G401 (cell line): ENCODE measurements at regions not wholly inside any gene's neighbourhood (a gene's known extent, or its start where the extent isn't known, plus 50 kb on each side); places are given as distances from the start of the nearest gene placed in this dataset.
"Not testable (repeated sequence)": the region's sequence is repeated elsewhere in the genome, so short reads cannot be mapped to it uniquely, and the experiment has no call there.

ENCODE experiments used
- DNase-seq: peaks from one replicate; pipeline ENCODE4 v3.0.0-alpha.2; 2015; ENCODE audit warnings: low spot score
- in situ Hi-C: cut with HindIII; loops from 2 replicates; pipeline ENCODE4 v1.10.0; 2016; ENCODE audit warnings: low sequenced_read_pairs, mixed read lengths

DNA sequence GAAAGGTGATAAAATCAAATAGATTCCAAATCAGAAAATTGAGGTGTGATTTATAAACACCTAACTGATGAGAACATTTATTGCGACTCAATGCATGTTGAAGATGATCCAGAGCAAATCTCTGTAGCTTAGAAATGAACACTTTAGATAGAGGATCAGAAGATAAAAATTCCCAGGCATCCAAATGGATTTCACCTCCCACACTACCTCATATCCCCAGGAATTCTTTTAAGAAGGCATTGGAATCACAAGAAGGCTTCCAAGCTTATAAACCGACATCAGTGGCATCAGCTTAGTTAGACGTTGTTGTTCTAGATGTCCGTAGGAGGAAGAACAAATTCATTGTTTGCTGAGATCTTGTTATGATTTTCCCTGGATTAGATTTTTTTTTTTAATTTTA, 154.4 kb downstream of the EBLN2 start:
- in situ Hi-C loops = no loop called here
- no peak for DNase-seq

- in situ Hi-C loops = no loop called here
- no peak for DNase-seq
Measured at GRCh38 chr3:73216310-73216709, 154.9 kb downstream of the EBLN2 start.

DNA sequence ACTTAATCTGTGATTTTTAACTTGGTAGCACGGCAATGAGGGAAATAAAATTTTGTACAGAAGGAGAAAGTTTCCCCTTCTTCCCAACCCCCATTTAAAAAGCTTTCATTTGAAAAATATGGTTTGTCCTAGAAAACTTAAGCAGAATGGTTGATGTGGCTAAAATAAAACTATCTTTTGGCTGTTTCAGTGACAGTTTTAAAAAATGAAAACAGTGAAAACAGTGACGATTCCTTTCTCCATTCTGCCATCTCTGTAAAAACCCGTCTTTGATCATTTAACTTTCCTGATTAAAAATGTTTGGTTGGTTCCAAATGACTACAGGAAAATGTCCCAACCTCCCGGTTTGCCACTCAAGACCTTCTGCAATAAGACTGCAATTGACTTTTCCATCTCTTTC, 160.7 kb downstream of the EBLN2 start:
- DNase-seq = no peak
- in situ Hi-C loops = no loop called here

DNA sequence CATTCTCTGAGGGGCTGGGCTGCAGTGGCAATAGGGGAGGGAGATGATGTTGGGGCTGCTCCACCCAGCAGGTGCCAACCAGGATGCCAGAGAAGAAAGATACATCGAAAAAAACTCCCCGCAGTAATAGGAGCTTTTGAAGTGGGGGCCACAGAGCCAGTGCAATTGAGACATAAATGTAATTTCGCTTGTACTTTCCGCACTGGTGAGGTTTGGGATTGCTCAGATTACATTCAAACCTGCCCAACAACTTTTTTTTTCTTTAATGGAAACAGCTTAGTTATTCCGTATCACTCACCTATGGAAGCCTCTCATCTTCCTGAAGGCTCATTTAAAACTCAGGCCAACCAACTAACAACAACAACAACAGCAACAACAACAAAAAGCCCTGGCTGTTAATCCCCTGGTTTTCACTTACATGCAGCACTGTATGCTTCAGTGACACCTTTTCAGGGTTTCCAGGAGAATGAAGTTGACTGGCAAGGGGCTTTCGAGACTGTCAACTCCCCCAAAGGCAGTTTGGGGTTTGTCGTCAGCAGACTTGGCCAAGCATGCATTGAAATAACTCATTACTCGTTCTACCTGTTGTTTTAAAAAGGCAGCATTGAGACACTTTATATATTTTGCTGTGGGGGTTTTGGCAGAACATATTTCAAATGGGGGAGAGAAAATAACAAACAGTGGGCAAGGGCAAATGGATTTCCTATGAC, 163.8 kb downstream of the EBLN2 start:
- DNase-seq = no peak
- in situ Hi-C loops = no loop called here

GRCh38 chr3:73225991-73226390, 164.5 kb downstream of the EBLN2 start:
- no peak for DNase-seq
- in situ Hi-C loops = no loop called here

- in situ Hi-C loops = no loop called here
- DNase-seq = no peak
Measured at GRCh38 chr3:73228000-73228399, 166.5 kb downstream of the EBLN2 start.

DNA sequence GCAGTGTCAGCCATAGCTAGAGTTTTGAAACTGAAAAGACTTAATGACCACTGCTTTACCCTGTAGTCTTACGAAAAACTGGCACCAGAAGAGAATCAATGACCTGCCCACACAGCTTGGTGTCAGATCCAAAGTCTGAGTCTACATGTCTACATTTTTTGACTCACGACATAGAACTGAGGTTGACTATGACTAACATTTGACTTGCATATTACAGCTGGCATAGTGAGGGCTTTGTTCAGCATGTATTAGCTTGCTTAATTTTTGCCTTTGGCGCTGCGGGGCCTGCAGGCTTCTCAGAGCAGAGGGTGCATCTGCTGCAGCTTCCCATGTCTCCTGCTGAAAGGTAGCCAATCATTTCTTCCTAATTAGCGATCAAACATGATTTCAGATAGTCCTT, 167.0 kb downstream of the EBLN2 start:
- in situ Hi-C loops = no loop called here

GRCh38 chr3:73228959-73229358, 167.5 kb downstream of the EBLN2 start:
- in situ Hi-C loops = no loop called here
- DNase-seq = no peak

More for the DNA sequence above, 167.0 kb downstream of the EBLN2 start:
- no peak for DNase-seq

DNA sequence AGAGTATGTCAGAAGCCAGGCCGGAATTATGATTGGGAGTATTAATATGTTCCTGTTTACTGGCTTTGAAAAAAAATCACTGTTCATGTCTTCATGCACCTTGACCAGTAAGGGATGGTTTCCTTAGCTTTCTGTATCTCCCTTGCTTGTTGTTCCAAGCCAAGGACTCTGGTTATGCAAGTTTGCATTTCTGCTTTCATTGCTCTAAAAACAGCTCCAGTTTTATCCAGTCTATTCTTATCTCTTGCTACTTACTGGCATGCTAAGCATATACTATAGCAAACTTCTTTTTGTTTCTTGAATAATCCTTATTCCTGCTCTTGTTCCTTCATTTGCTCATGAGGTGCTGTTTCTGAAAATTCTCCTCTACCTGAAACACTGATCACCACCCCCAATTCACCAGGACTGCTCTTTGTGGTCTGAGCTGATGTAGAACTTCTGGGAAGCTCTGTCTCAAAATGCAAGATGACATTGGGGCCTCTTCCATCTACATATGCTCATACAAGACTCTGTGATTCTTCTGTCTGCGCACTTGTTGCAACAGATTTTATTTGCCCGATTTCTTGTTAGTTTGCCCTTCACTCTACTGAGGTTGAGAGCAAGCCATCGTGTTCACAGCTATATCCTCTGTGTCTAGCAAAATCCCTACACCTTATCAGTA, 173.0 kb downstream of the EBLN2 start:
- no peak for DNase-seq

DNA sequence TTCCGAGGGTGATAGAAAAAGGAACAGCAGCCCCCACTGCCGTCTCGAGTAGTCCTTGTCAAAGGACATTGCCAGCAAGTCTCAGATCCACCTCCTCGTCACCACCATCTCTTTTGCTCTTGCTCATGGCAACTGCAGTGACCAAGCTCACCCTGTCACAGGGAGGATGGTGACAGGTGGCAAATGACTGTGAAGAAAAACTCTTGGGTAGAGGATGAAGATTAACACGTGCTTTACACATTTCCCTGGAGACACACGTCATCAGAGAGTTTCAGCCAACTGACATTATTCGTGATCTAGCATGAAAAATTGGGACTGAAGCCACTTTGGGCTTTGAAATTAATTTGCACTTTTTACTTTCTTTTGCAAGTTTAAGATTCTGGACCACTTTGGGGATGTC, 174.3 kb downstream of the EBLN2 start:
- in situ Hi-C loops = no loop called here

More for the DNA sequence above, 173.0 kb downstream of the EBLN2 start:
- in situ Hi-C loops = no loop called here

GRCh38 chr3:73236867-73237266, 175.4 kb downstream of the EBLN2 start:
- DNase-seq = no peak
- in situ Hi-C loops = no loop called here

More for the DNA sequence above, 174.3 kb downstream of the EBLN2 start:
- no peak for DNase-seq

DNA sequence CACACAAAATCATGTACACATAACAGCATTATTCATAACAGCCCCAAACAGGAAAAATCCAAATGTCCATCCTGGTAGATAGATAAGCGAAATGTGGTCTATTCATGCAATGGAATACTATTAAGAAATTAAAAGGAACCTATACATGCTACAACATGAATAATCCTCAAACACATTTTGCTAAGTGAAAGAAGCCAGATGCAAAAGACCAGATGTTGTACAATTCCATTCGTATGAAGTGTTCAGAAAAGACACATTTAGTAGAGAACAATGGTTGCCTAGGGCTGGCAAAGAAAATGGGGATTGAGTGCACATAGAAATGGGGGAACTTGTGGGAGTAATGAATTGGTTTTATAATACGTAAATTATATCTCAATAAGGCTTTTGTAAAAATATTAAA, 182.3 kb downstream of the EBLN2 start:
- in situ Hi-C loops = no loop called here
- no peak for DNase-seq

DNA sequence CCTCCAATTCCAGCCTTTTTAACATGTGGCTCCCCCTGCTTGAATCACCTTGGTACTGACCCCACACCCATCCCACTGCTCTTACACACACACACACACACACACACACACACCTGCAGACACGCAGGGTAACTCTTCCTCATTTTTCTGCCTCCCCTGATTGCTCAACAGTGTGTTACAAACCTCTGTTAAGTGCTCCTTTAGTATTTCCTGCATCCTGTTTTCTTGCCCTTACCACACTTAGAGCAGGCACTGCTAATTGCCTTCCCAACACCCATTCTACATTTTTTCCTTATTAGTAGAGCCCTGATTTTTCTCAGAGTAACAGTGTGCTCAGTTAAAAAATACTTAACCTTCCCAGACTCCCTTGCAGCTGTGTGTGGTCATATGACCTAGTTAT, 184.0 kb downstream of the EBLN2 start:
- in situ Hi-C loops = no loop called here
- DNase-seq = no peak

- in situ Hi-C loops = no loop called here
Measured at GRCh38 chr3:73249047-73249446, 187.6 kb downstream of the EBLN2 start.

GRCh38 chr3:73254062-73254461, 192.6 kb downstream of the EBLN2 start:
- DNase-seq = no peak
- in situ Hi-C loops = no loop called here

More at GRCh38 chr3:73249047-73249446, 187.6 kb downstream of the EBLN2 start:
- no peak for DNase-seq

DNA sequence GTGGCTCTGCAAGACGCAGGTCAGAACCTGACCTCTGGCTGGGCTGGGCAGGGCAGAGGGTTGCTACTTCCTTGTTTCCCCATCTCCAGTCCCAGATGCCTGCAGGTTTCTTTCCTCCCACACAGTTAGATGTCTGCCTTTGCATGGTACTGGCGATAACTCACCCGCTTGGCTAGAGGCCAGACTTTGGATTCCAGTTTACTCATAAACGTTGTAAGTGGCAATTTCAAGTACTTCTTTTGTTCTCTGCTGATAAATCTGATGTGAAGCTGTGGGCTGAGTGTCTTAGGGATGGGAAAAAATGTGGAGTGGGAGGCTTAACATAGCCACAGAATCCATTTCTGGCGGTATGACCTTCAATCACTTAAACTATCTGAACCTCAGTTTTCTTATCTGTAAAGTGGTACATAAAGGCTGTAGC, 194.2 kb downstream of the EBLN2 start:
- in situ Hi-C loops = no loop called here
- DNase-seq = no peak

GRCh38 chr3:73257186-73257585, 195.7 kb downstream of the EBLN2 start:
- in situ Hi-C loops = no loop called here
- DNase-seq = no peak

DNA sequence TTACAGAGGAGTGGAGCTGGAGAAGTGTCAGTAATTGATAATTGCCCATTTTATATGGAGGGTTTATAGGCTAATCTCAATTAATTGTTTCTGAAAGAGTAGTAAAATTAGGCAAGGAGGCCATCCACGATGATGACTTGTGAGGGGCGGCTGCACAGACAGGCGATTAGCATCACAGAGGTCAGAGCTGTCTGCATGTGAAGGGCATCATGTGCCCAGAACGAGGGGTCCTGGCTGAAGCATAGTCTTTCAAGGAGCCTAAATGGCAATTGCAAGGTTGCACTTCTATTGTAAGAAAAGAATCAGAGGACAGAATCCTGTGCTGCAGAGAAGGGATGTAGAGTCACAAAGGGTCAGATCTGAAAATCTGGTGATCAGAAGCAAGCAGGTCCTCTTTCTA, 196.6 kb downstream of the EBLN2 start:
- in situ Hi-C loops = no loop called here
- DNase-seq = no peak

DNA sequence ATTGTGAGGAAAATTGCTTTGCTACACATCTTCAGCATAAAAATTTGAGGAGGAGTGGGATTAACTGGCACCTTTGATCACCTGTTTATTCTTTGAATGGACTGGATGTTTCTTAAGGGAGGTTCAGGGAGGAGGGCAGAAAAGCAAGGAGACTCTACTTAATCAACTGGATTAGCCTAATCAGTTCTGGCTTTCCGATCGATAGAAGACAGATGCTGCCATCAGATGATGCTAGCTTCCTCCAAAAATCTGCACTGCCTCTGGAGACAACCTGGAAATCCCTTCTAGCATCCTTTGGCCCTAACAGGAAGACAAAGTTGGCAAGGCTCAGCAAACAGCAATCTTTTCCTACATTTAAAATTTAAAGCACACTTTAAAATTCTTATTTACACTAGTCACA, 197.8 kb downstream of the EBLN2 start:
- in situ Hi-C loops = no loop called here
- DNase-seq = no peak

- DNase-seq = no peak
- in situ Hi-C loops = no loop called here
Measured at GRCh38 chr3:73259856-73260255, 198.4 kb downstream of the EBLN2 start.

GRCh38 chr3:73266558-73266957, 205.1 kb downstream of the EBLN2 start:
- in situ Hi-C loops, DNase-seq: not testable (repeated sequence)
